AG04450 (cell line): ENCODE measurements at regions not wholly inside any gene's neighbourhood (a gene's known extent, or its start where the extent isn't known, plus 50 kb on each side); places are given as distances from the start of the nearest gene placed in this dataset.

Experiments used
- CTCF ChIA-PET: fragments of 300-600, 350-600 bp; formaldehyde crosslinking; extraction: SDS; loops from one replicate; lab custom pipeline; 2022; ENCODE audit warnings: antibody characterized with exemption, inconsistent platforms; lab: Charles Lee
- POLR2A ChIA-PET: fragments of 350-600 bp; formaldehyde crosslinking; extraction: SDS; loops from one replicate; lab custom pipeline; 2021; ENCODE audit warnings: antibody characterized with exemption, inconsistent platforms; lab: Yijun Ruan, JAX
- DNase-seq: peaks from one replicate; pipeline ENCODE4 v3.0.0-alpha.2; 2011; ENCODE audit warnings: low read depth, low spot score
- H3K27ac ChIP-seq: one replicate; pipeline ENCODE4 v1.5.1; 2012; ENCODE audit warnings: low read depth, low read length, control low read depth
- H3K27me3 ChIP-seq: one replicate; pipeline ENCODE4 v1.6.0; 2012; ENCODE audit warnings: low read length; ENCODE audit not compliant: control insufficient read depth, insufficient read depth
- H3K4me3 ChIP-seq: 2 replicates; pipeline ENCODE4 v1.5.1; 2011; ENCODE audit warnings: mild to moderate bottlenecking, low read depth, low read length, control low read depth
- H3K9me3 ChIP-seq: 2 replicates; pipeline ENCODE4 v1.5.1; 2012; ENCODE audit warnings: low read length; ENCODE audit not compliant: control insufficient read depth, insufficient read depth
- CTCF ChIP-seq: IDR thresholded peaks from 2 replicates; pipeline ENCODE4 v1.5.1; 2011; ENCODE audit warnings: low read depth, low read length, control low read depth, inconsistent platforms

- Histone ChIP-seq H3K27ac (no peak overlapping the region), H3K9me3 (no peaks in the 10 kb centered on the region), H3K4me3 (no peak overlapping the region), H3K27me3 (no peaks in the 10 kb centered on the region)
- TF ChIP-seq CTCF, result no peak
- no peak for DNase-seq
- CTCF ChIA-PET, result no interaction called here
- POLR2A ChIA-PET, result no interaction called here
Measured at GRCh38 chr4:124104628-124105027, 607.9 kb downstream of the ANKRD50 start.

- CTCF ChIA-PET, result no interaction called here
- TF ChIP-seq CTCF, result no peak
- POLR2A ChIA-PET, result no interaction called here
Measured at GRCh38 chr4:124105212-124105611, 607.3 kb downstream of the ANKRD50 start.

DNA sequence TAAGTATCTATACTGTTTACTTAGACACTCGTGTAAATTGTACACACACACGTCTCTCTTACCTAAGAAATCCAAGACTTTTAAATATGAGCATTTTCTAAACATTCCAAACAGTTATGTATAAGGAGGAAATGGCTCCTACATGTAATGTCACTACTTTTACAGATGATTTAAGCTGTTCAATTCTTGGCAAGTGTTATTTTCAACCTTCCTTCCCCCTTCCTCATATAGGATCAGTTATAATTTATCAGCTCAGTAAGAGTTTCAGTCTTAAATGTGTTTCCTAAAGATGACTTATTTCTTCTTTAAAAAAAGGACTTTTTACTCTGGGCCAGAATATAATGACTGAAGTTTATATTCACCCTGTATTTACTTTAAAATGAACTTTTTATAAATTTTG is 601.1 kb downstream of the ANKRD50 start:
- Histone ChIP-seq H3K9me3 (no peaks in the 10 kb centered on the region), H3K4me3 (no peak overlapping the region), H3K27me3 (no peaks in the 10 kb centered on the region), H3K27ac (no peak overlapping the region)
- ChIA-PET POLR2A (no interaction called here), CTCF (interaction anchor here (0.6 to 2.0 kb wide), 6 partner anchors 9 to 984 kb away, joined by 3 to 8 read pairs (median 4); no protein-coding TSS in a partner anchor)
- no peak for TF ChIP-seq CTCF
- DNase-seq, result no peak

More at GRCh38 chr4:124105212-124105611, 607.3 kb downstream of the ANKRD50 start:
- no peaks in the 10 kb centered on the region for H3K9me3 ChIP-seq
- H3K27me3 ChIP-seq, result no peaks in the 10 kb centered on the region
- no peak for DNase-seq
- H3K4me3 ChIP-seq, result no peak overlapping the region
- no peak overlapping the region for H3K27ac ChIP-seq

GRCh38 chr4:124111922-124112321 is 600.6 kb downstream of the ANKRD50 start:
- Histone ChIP-seq H3K27me3 (no peaks in the 10 kb centered on the region), H3K27ac (no peak overlapping the region), H3K4me3 (no peak overlapping the region), H3K9me3 (no peaks in the 10 kb centered on the region)
- CTCF ChIA-PET, result interaction anchor here (0.6 to 2.0 kb wide), 9 partner anchors 9 to 1009 kb away, joined by 3 to 8 read pairs (median 3); no protein-coding TSS in a partner anchor
- peak; percentile 71 for TF ChIP-seq CTCF
- peak; percentile 49 for DNase-seq
- POLR2A ChIA-PET, result no interaction called here

GRCh38 chr4:124118061-124118460 is 594.5 kb downstream of the ANKRD50 start:
- no peak for DNase-seq
- Histone ChIP-seq H3K4me3 (no peak overlapping the region), H3K27ac (no peak overlapping the region), H3K9me3 (no peaks in the 10 kb centered on the region), H3K27me3 (no peaks in the 10 kb centered on the region)
- ChIA-PET CTCF (interaction anchor here (1.5 kb wide), 1 partner anchor 457 kb away, joined by 3 read pairs; no protein-coding TSS in a partner anchor), POLR2A (no interaction called here)
- no peak for TF ChIP-seq CTCF
